Omental fat pad (tissue), 3 donors: ENCODE measurements at regions not wholly inside any gene's neighbourhood (a gene's known extent, or its start where the extent isn't known, plus 50 kb on each side); places are given as distances from the start of the nearest gene placed in this dataset.
"Not testable (repeated sequence)": the region's sequence is repeated elsewhere in the genome, so short reads cannot be mapped to it uniquely, and the experiment has no call there.

Experiments used
- ATAC-seq: fragments of 150-250 bp; one replicate; pipeline ENCODE4 v1.9.1; 2016; ENCODE audit warnings: mild to moderate bottlenecking, moderate library complexity; ENCODE audit not compliant: low FRiP score
- DNase-seq: peaks from one replicate; pipeline ENCODE4 v3.0.0-alpha.2; 2019; ENCODE audit warnings: low spot score
- TF ChIP-seq, protein P1 (sequence below), 3 donors: fragments of 450-650 bp; IDR thresholded peaks; one replicate each; pipeline ENCODE4 v1.5.1; 2016 to 2017; ENCODE audit warnings: antibody characterized with exemption in 3 of 3, mild to moderate bottlenecking in 3 of 3, moderate library complexity in 2 of 3

DNA sequence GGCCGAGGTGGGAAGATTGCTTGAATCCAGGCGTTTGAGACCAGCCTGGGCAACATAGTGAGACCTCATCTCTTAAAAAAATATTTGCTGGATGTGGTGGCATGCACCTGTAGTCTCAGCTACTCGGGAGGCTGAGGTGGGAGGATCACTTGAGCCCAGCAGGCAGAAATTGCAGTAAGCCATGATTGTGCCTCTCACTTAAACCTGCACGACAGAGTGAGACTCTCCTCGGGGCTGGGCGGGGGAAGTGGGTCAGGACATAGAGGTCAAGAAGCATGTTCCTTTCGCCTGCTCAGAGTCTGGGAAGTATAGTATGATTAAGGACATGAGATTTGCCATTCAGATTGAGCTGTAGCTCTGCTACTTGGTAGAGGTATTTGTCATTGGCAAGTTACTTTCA, 52.3 kb downstream of the SEPTIN7 start:
- not testable (repeated sequence) for DNase-seq, ATAC-seq

DNA sequence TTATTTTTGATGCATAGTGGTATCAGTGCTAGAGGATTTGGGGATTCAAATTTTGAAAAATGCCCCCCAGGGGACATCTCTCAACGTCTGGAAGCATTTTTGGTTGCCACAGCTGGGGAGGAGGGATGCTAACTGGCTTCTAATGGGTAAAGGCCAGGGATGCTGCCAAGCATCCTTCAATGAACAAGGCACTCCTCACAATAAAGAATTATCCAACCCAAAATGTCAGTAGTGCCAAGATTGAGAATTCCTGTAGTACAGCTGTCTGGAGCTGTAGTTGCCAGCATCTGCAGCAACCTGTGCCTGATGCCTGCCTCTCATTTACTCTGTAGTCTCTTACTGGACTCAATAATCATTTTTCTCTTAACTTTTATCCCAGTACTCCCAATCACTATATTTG, 53.5 kb downstream of the SEPTIN7 start:
- TF ChIP-seq, protein P1, sequence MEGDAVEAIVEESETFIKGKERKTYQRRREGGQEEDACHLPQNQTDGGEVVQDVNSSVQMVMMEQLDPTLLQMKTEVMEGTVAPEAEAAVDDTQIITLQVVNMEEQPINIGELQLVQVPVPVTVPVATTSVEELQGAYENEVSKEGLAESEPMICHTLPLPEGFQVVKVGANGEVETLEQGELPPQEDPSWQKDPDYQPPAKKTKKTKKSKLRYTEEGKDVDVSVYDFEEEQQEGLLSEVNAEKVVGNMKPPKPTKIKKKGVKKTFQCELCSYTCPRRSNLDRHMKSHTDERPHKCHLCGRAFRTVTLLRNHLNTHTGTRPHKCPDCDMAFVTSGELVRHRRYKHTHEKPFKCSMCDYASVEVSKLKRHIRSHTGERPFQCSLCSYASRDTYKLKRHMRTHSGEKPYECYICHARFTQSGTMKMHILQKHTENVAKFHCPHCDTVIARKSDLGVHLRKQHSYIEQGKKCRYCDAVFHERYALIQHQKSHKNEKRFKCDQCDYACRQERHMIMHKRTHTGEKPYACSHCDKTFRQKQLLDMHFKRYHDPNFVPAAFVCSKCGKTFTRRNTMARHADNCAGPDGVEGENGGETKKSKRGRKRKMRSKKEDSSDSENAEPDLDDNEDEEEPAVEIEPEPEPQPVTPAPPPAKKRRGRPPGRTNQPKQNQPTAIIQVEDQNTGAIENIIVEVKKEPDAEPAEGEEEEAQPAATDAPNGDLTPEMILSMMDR (IDR thresholded peaks at IDR 0.05), result no peak
- DNase-seq (no peak), ATAC-seq (no peak)

DNA sequence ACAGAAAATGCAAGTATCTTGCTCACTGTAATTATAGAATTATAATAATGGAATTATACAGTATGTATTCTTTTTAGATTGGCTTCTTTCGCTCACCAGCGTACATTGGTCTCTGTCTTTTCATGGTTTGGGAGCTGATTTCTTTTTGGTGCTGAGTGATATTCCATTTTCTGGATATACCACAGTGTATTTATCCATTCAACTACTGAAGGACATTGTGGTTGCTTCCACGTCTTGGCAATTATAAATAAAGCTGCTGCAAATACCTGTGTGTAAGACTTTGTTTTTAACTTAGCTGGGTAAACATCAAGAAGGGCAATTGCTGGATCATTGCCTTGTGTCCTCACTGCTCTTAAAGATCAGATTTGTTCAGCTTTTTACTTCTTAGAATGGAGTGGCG, 55.3 kb downstream of the SEPTIN7 start:
- no peak for DNase-seq
- TF ChIP-seq, protein P1 (IDR thresholded peaks at IDR 0.05), result no peak
- no peak for ATAC-seq

DNA sequence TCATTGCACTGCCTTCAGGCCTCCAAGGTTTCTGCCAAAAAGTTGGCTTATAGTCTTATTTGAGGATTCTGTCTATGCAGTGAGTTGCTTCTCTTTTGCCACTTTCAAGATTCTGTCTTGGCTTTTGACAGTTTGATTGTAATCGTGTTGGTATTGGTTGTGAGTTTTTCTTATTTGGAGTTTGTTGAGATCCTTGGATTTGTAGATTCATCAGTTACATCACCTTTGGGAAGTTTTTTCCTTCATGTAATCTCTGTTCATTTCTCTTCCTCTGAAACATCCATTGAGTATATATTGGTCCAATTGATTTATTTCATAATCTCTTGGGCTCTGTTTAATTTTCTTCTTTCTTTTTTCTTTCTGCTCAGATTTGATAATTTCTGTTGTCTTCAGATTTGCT, 59.8 kb downstream of the SEPTIN7 start:
- TF ChIP-seq, protein P1 (IDR thresholded peaks at IDR 0.05), result no peak
- DNase-seq (no peak), ATAC-seq (no peak)

DNA sequence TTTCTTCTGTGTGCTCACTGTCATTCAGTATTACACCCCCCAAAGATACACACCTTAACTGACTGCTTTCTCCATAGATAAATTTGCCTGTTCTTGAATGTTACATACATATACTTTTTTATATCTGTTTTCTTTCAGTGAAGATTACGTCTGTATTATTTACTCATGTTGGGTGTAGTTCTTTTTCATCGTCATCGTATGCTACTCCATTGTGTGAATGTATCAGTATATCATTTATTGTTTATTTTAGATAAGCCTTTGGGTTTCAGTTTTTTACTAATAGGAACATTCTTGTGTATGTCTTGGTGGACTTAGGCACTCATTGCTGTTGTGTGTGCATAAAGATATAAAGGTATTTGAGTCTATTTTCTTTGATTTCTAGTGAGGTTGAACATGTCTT, 64.4 kb downstream of the SEPTIN7 start:
- ATAC-seq, result no peak

DNA sequence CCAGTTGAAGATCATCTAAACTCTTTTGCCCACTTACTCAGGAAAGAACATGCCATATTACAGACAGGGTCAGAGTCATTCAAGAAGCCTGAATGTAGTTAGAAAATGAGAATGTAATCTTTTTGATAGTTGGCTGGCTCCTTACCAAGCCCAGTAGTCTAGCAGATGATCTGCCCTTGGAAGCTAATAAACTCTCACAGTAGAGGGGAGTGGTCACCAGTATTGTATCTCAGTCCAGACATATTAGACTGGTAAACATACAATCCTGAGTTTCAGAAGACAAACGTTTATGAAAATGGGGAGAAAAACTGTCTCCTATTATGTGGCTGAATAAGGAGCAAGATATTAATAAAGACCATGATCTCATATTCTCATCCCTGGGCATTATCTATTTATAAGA, 65.3 kb downstream of the SEPTIN7 start:
- TF ChIP-seq, protein P1 (IDR thresholded peaks at IDR 0.05), result no peak
- ATAC-seq, result no peak

More for the DNA sequence above, 64.4 kb downstream of the SEPTIN7 start:
- DNase-seq, result no peak
- TF ChIP-seq, protein P1 (IDR thresholded peaks at IDR 0.05), result no peak

DNA sequence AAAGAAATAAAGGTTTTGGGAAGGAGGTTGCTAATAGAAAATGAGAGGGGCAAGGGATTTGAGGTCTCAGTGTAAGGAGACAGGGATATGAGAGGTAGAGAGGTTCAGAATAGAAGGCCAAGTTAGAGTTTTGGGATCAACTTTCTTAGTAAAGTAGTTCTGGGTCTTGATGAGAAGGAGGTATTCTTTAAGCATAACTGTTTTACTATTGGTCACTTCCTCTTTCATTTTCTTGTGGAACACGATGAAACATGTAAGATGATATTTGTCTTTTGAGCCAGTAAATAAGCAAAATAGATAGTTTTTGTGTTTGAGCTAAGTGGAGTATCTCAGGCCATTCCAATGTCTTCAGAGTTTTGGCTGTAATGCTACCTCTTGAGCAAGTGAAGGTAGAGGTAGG, 68.3 kb downstream of the SEPTIN7 start:
- not testable (repeated sequence) for DNase-seq, ATAC-seq

More for the DNA sequence above, 65.3 kb downstream of the SEPTIN7 start:
- DNase-seq, result no peak

DNA sequence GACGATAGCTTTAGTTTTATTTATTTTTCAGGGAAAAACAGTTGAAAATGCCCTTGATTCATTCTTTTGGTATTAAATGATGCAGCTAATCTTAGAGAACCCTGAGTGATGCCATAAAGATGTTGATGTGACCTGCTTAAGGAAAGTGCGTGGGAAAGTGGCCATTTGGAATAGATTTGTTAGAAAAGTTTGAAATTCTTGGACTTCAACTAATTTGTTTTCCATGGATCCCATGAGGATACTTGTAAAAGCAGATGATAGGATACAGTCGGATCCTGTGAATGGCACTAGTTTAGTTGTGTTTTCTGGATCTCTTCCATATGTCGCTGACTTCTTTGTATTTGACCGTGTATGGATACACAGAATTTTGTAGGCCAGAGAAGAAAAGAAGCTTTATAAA, 69.0 kb downstream of the SEPTIN7 start:
- TF ChIP-seq, protein P1 (IDR thresholded peaks at IDR 0.05), result no peak
- no peak for DNase-seq
- ATAC-seq, result no peak
